ENCODE measurements at regions not wholly inside any gene's neighbourhood (a gene's known extent, or its start where the extent isn't known, plus 50 kb on each side); places are given as distances from the start of the nearest gene placed in this dataset.
"Not testable (repeated sequence)": the region's sequence is repeated elsewhere in the genome, so short reads cannot be mapped to it uniquely, and the experiment has no call there.

GRCh38 chr13:62243106-62243505 is 827.5 kb upstream of the PCDH20 start:
- in situ Hi-C loops (cut with MboI; ENCODE audit: low pct_unique_long_range_greater_than_20kb, low sequenced_read_pairs) = no loop called here
- DNase-seq = no peak

- in situ Hi-C loops (cut with MboI; ENCODE audit: low pct_unique_long_range_greater_than_20kb, low sequenced_read_pairs) = no loop called here
- no peak for DNase-seq
Measured at GRCh38 chr13:62234780-62235440, 819.3 kb upstream of the PCDH20 start.

- DNase-seq = no peak
- in situ Hi-C loops (cut with MboI; ENCODE audit: low pct_unique_long_range_greater_than_20kb, low sequenced_read_pairs) = no loop called here
Measured at GRCh38 chr13:62210951-62211350, 795.3 kb upstream of the PCDH20 start.

- in situ Hi-C loops (cut with MboI; ENCODE audit: low pct_unique_long_range_greater_than_20kb, low sequenced_read_pairs) = no loop called here
- DNase-seq = no peak
Measured at GRCh38 chr13:62209529-62209928, 793.9 kb upstream of the PCDH20 start.

GRCh38 chr13:62207388-62207787 is 791.7 kb upstream of the PCDH20 start:
- in situ Hi-C loops (cut with MboI; ENCODE audit: low pct_unique_long_range_greater_than_20kb, low sequenced_read_pairs) = no loop called here
- DNase-seq = no peak

- in situ Hi-C loops (cut with MboI; ENCODE audit: low pct_unique_long_range_greater_than_20kb, low sequenced_read_pairs) = no loop called here
- no peak for DNase-seq
Measured at GRCh38 chr13:62206165-62206564, 790.5 kb upstream of the PCDH20 start.

- in situ Hi-C loops (cut with MboI; ENCODE audit: low pct_unique_long_range_greater_than_20kb, low sequenced_read_pairs) = no loop called here
- no peak for DNase-seq
Measured at GRCh38 chr13:62205273-62205672, 789.6 kb upstream of the PCDH20 start.

- DNase-seq = no peak
- in situ Hi-C loops (cut with MboI; ENCODE audit: low pct_unique_long_range_greater_than_20kb, low sequenced_read_pairs) = no loop called here
Measured at GRCh38 chr13:62194371-62194770, 778.7 kb upstream of the PCDH20 start.

GRCh38 chr13:62193919-62194318 is 778.3 kb upstream of the PCDH20 start:
- in situ Hi-C loops (cut with MboI; ENCODE audit: low pct_unique_long_range_greater_than_20kb, low sequenced_read_pairs) = no loop called here
- DNase-seq = no peak

GRCh38 chr13:62185631-62186255 is 770.1 kb upstream of the PCDH20 start:
- DNase-seq = no peak
- in situ Hi-C loops (cut with MboI; ENCODE audit: low pct_unique_long_range_greater_than_20kb, low sequenced_read_pairs) = no loop called here

- DNase-seq = no peak
- in situ Hi-C loops (cut with MboI; ENCODE audit: low pct_unique_long_range_greater_than_20kb, low sequenced_read_pairs) = no loop called here
Measured at GRCh38 chr13:62176051-62176450, 760.4 kb upstream of the PCDH20 start.

GRCh38 chr13:62173958-62174357 is 758.3 kb upstream of the PCDH20 start:
- DNase-seq = no peak
- in situ Hi-C loops (cut with MboI; ENCODE audit: low pct_unique_long_range_greater_than_20kb, low sequenced_read_pairs) = no loop called here

- in situ Hi-C loops (cut with MboI; ENCODE audit: low pct_unique_long_range_greater_than_20kb, low sequenced_read_pairs) = no loop called here
- no peak for DNase-seq
Measured at GRCh38 chr13:62171697-62172096, 756.0 kb upstream of the PCDH20 start.

- in situ Hi-C loops (cut with MboI; ENCODE audit: low pct_unique_long_range_greater_than_20kb, low sequenced_read_pairs) = no loop called here
- DNase-seq = no peak
Measured at GRCh38 chr13:62168891-62169290, 753.2 kb upstream of the PCDH20 start.

GRCh38 chr13:62167650-62168172 is 752.1 kb upstream of the PCDH20 start:
- DNase-seq = no peak
- in situ Hi-C loops (cut with MboI; ENCODE audit: low pct_unique_long_range_greater_than_20kb, low sequenced_read_pairs) = no loop called here

- no peak for DNase-seq
- in situ Hi-C loops (cut with MboI; ENCODE audit: low pct_unique_long_range_greater_than_20kb, low sequenced_read_pairs) = no loop called here
Measured at GRCh38 chr13:62162860-62163259, 747.2 kb upstream of the PCDH20 start.

- in situ Hi-C loops (cut with MboI; ENCODE audit: low pct_unique_long_range_greater_than_20kb, low sequenced_read_pairs) = no loop called here
- DNase-seq = no peak
Measured at GRCh38 chr13:62158520-62158919, 742.9 kb upstream of the PCDH20 start.

- in situ Hi-C loops (cut with MboI; ENCODE audit: low pct_unique_long_range_greater_than_20kb, low sequenced_read_pairs); DNase-seq: not testable (repeated sequence)
Measured at GRCh38 chr13:62151724-62152123, 736.1 kb upstream of the PCDH20 start.

GRCh38 chr13:62142048-62142447 is 726.4 kb upstream of the PCDH20 start:
- in situ Hi-C loops (cut with MboI; ENCODE audit: low pct_unique_long_range_greater_than_20kb, low sequenced_read_pairs) = no loop called here
- DNase-seq = no peak

GRCh38 chr13:62139597-62139996 is 723.9 kb upstream of the PCDH20 start:
- in situ Hi-C loops (cut with MboI; ENCODE audit: low pct_unique_long_range_greater_than_20kb, low sequenced_read_pairs) = no loop called here

More at GRCh38 chr13:62139597-62139996, 723.9 kb upstream of the PCDH20 start:
- no peak for DNase-seq

All from KBM-7 (cell line).